Neural crest cell (in vitro differentiated cells): ENCODE measurements at regions not wholly inside any gene's neighbourhood (a gene's known extent, or its start where the extent isn't known, plus 50 kb on each side); places are given as distances from the start of the nearest gene placed in this dataset.

Experiments used
- DNase-seq: peaks from one replicate; pipeline ENCODE4 v3.0.0; 2021; ENCODE audit warnings: low read depth, mixed read lengths, low spot score
- H3K27ac Mint-ChIP-seq: one replicate; pipeline ENCODE4 v1.8.0; 2021; ENCODE audit warnings: mild to moderate bottlenecking, mixed read lengths; ENCODE audit not compliant: unreplicated experiment
- H3K27me3 Mint-ChIP-seq: 2 replicates; pipeline ENCODE4 v1.8.0; 2021; ENCODE audit warnings: low read depth, mild to moderate bottlenecking, mixed read lengths
- H3K36me3 Mint-ChIP-seq: 2 replicates; pipeline ENCODE4 v1.8.0; 2021; ENCODE audit warnings: low read depth, mild to moderate bottlenecking, mixed read lengths
- H3K4me1 Mint-ChIP-seq: 2 replicates; pipeline ENCODE4 v1.8.0; 2021; ENCODE audit warnings: mixed read lengths
- H3K4me3 Mint-ChIP-seq: one replicate; pipeline ENCODE4 v1.8.0; 2021; ENCODE audit warnings: mild to moderate bottlenecking, mixed read lengths
- H3K9me3 Mint-ChIP-seq: 2 replicates; pipeline ENCODE4 v1.8.0; 2021; ENCODE audit warnings: mixed read lengths
- TF ChIP-seq, protein P1 (sequence below): fragments of 200-600 bp; sonication (generic); conservative IDR thresholded peaks from 2 replicates; pipeline ENCODE4 v1.5.0; 2021; ENCODE audit warnings: antibody characterized with exemption, mild to moderate bottlenecking

DNA sequence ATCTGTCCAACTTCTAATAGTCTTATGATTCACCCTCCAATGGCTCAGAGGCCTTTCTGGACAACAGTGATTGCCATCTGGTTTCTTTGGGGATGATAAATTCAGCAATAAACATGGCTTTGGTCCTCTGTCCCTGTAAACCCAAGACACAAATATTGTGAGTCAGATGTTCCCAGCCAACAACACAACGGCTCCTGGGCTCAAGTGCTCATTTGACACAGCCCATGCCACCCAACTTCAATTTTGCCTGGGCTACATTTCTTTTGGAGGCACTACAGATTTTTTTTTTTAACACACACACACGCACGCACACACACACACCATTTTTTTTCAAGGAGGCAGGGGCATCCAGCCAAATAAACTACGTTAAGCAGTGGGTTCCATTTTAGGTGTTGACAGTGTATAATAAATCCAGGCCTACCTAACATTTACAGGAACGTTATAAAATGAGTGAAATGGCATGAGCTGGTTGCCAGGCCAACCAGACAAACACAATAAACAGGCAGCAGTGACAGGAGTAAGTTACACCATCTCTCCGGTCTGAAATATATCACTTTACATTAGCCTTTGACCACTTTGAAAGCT, 939.9 kb upstream of the SOX9 start:
- Mint-ChIP-seq H3K36me3 (no peaks in the 10 kb centered on the region), H3K4me3 (no peak overlapping the region), H3K9me3 (no peaks in the 10 kb centered on the region), H3K27me3 (no peaks in the 10 kb centered on the region), H3K27ac (no peak overlapping the region), H3K4me1 (peaks cover 5% of the 10 kb centered on the region)
- no peak for DNase-seq
- TF ChIP-seq, protein P1, sequence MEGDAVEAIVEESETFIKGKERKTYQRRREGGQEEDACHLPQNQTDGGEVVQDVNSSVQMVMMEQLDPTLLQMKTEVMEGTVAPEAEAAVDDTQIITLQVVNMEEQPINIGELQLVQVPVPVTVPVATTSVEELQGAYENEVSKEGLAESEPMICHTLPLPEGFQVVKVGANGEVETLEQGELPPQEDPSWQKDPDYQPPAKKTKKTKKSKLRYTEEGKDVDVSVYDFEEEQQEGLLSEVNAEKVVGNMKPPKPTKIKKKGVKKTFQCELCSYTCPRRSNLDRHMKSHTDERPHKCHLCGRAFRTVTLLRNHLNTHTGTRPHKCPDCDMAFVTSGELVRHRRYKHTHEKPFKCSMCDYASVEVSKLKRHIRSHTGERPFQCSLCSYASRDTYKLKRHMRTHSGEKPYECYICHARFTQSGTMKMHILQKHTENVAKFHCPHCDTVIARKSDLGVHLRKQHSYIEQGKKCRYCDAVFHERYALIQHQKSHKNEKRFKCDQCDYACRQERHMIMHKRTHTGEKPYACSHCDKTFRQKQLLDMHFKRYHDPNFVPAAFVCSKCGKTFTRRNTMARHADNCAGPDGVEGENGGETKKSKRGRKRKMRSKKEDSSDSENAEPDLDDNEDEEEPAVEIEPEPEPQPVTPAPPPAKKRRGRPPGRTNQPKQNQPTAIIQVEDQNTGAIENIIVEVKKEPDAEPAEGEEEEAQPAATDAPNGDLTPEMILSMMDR = no peak

DNA sequence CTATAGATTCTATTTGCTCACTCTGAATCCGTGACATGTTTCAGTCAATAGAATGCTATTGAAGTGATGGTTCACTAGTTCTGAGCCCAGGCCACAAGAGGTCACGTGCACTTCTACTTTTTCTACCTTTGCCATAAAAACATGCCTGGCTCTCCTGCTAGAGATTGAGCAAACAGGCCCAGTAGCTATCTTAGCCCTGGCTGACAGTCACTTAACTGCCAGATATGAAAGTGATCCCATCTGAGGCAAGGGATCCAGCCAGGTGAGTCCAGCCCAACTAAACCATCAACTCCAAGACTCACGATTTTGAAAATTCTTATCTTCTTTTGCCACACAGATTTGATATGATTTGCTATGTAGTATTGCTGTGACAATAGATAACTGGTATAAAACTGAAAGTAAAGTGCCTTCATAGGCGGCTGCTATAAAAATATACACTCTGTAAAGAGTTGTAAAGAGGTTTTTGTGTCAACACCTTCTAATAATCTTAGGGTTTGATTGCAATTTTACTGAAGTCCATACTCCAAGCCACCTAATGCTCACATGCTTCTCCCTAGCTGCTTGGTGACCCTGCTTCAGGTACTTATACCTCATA, 937.7 kb upstream of the SOX9 start:
- no peak overlapping the region for H3K27ac Mint-ChIP-seq
- TF ChIP-seq, protein P1 = no peak
- no peak for DNase-seq
- no peaks in the 10 kb centered on the region for H3K9me3 Mint-ChIP-seq
- no peaks in the 10 kb centered on the region for H3K36me3 Mint-ChIP-seq
- peaks cover 5% of the 10 kb centered on the region for H3K4me1 Mint-ChIP-seq
- no peaks in the 10 kb centered on the region for H3K27me3 Mint-ChIP-seq
- H3K4me3 Mint-ChIP-seq = no peak overlapping the region

DNA sequence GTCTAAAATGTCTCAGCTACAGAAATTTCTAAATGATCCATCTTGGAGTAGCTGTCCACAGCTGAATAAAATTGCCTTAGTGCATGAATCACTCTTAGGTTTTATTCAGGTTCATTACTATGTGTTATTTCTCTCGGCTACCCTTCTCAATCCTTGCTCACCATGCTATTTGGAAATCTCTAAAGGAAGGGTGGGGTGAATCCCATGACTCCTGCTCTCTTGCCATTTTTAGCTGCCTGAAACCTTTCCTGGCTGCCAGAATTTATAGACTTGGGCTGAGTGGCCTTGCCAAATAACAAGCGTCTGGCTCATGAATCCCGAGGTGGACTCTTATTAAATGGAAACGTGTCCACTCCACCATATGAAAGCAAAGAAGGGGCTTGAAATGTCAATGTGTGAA, 936.1 kb upstream of the SOX9 start:
- Mint-ChIP-seq H3K27me3 (no peaks in the 10 kb centered on the region), H3K36me3 (no peaks in the 10 kb centered on the region)
- TF ChIP-seq, protein P1 = no peak

DNA sequence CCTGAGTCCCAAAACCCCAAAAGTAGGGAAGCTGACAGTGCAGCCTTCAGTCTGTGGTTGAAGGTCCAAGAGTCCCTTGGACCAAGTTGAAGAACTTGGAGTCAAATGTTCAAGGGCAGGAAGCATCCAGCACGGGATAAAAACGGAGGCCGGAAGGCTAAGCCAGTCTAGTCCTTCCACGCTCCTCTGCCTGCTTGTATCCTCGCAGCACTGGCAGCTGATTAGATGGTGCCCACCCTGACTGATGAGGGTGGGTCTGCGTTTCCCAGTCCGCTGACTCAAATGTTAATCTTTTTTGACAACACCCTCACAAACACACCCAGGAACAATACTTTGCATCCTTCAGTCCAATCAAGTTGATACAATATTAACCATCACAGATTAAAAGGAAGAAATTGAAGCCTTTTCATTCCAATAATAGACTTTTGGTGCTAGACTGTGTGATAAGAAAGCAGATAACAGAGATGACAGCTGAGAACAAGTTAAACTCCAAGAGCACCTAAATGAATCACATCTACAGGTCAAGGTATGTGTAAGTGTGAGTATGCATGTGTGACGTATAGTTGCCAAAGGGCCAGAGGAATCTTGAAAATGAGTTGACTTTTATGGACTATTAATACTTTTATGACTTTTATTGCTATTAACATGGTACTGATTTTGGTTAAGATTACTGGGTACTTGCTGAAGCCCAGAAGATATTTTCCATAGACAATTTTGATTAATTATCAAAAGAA, 933.5 kb upstream of the SOX9 start:
- no peak for DNase-seq
- Mint-ChIP-seq H3K27ac (no peak overlapping the region), H3K36me3 (no peaks in the 10 kb centered on the region)

More for the DNA sequence above, 936.1 kb upstream of the SOX9 start:
- Mint-ChIP-seq H3K4me3 (no peak overlapping the region), H3K4me1 (peaks cover 5% of the 10 kb centered on the region), H3K27ac (no peak overlapping the region), H3K9me3 (peaks cover under 1% of the 10 kb centered on the region)
- no peak for DNase-seq

DNA sequence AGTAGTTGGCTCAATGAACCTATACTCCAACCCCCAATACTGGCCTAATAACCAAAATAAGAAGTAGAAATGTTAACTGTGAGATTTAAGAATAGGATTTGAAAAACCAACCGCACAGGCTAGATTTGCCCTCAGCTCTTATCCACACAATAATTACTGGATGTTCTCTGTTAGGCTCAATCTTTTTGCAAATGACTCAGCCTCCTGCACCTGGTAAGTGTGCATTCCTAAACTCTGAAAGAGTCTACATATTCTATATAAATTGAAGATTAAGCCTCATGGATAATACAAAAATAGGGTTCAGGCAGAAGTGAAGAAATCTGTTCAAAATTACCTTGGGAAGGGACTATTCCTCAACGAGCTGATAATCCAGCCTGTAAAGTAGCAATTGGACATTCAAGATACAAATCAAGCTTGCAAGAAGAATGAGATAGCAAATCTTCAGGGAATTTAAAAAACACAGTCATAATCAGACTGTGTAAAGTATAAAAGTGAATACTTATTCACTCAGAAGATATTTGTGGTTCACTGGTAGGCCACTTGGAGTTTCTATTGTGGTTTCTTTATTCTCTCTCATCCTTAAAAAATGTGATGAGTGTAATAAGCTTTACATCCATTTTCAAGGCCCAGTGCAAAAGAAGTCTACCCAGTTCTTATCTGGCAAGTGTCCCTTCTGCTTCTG, 931.9 kb upstream of the SOX9 start:
- TF ChIP-seq, protein P1 = no peak
- H3K36me3 Mint-ChIP-seq = no peaks in the 10 kb centered on the region
- H3K9me3 Mint-ChIP-seq = peaks cover 3% of the 10 kb centered on the region
- DNase-seq = no peak
- H3K27ac Mint-ChIP-seq = no peak overlapping the region
- no peak overlapping the region for H3K4me3 Mint-ChIP-seq
- no peaks in the 10 kb centered on the region for H3K27me3 Mint-ChIP-seq
- no peaks in the 10 kb centered on the region for H3K4me1 Mint-ChIP-seq

More for the DNA sequence above, 933.5 kb upstream of the SOX9 start:
- TF ChIP-seq, protein P1 = no peak
- Mint-ChIP-seq H3K9me3 (peaks cover 3% of the 10 kb centered on the region), H3K4me1 (no peaks in the 10 kb centered on the region), H3K4me3 (no peak overlapping the region), H3K27me3 (no peaks in the 10 kb centered on the region)
